LoVo (cell line): ENCODE measurements at regions not wholly inside any gene's neighbourhood (a gene's known extent, or its start where the extent isn't known, plus 50 kb on each side); places are given as distances from the start of the nearest gene placed in this dataset.
"Not testable (repeated sequence)": the region's sequence is repeated elsewhere in the genome, so short reads cannot be mapped to it uniquely, and the experiment has no call there.

Source experiments
- DNase-seq: peaks from one replicate; pipeline ENCODE4 v3.0.0-alpha.2; 2016; ENCODE audit warnings: low spot score

DNA sequence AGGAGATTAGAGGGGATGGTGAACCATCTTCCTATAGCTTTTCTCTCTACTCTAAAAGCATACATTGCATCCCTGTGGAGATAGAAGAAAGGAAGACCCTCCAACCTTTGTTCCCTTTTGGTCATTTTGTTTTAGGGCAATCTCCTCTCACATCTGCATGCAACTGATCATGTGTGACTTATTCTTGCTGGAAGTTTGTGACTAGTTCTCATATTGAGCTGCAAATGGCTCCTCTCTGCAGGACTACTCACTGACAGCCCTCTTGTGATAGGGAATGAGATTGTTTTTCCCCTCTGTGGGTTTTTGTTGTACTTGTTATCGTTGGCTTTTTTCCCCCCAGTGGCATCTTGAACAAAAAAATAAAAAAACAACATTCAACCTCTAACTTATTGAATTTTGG, 416.0 kb upstream of the CNTNAP5 start:
- DNase-seq, result no peak

DNA sequence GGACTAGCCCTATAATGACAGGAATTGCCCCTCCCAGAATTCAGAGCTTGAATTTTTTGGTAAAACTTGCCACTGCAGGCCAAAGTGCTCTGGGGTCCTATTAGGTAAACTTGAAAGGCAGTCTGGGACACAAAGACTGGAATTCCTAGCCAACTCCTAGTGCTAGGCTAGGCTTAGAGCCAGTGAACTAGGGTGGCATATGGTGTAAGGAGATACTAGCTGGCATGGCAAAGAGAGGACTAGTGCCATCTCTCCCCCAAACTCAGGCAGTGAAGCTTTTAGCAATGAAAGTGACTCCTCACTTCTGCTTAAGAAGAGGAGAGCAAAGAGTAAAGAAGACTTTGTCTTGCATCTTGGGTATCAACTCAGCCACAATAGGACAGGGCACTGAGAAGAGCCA, 410.5 kb upstream of the CNTNAP5 start:
- no peak for DNase-seq

DNA sequence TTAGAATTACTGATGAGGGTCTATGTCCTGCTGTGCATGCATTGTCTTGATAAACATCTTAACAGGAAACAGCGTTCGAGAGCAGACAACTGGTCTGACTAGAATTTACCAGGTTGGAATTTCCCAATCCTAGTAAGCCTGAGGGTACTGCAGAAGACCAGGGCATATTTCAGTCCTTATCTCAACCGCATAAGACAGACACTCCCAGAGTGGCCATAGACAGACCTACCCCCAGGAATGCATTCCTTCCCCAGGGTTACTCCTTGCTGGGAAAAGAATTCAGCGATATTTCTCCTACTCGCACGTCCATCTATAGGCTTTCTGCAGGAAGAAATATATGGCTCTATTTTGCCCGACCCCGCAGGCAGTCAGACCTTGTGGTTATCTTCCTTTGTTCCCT, 406.4 kb upstream of the CNTNAP5 start:
- DNase-seq, result not testable (repeated sequence)

DNA sequence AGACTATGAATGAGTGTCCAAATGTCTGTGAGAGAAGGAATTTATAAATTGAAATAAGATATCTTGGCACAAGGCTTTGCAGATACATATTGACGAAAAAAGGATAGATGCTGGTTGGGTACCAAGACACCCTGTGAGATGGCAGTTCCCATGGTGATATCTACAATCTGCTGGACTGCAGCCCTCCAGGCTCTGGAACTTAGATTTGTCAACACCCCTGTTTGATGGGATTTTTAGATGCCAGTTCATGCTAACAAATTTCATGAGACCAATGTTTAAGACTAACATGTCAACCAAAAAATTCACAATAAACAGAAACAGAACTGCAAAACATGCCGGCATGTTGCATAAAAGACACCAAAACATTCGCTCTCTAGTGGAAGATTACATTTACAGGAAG, 400.3 kb upstream of the CNTNAP5 start:
- no peak for DNase-seq

DNA sequence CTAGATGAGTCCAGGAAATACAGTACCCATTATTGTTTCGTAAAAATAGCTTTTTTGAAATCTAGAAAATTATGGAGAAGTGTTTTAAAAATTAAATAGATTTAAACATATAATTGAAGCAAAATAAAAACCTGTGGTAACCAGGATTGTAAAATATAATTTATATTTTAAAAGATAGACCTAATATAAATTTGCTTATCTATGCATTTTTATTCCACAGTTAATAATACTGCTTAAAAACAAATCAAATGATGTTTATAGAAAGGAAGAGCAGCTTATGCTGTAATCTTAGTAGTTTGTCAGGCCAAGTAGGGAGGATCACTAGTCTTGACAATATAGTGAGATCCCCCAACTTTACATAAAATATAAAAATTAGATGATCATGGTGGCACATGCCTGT, 388.9 kb upstream of the CNTNAP5 start:
- no peak for DNase-seq

DNA sequence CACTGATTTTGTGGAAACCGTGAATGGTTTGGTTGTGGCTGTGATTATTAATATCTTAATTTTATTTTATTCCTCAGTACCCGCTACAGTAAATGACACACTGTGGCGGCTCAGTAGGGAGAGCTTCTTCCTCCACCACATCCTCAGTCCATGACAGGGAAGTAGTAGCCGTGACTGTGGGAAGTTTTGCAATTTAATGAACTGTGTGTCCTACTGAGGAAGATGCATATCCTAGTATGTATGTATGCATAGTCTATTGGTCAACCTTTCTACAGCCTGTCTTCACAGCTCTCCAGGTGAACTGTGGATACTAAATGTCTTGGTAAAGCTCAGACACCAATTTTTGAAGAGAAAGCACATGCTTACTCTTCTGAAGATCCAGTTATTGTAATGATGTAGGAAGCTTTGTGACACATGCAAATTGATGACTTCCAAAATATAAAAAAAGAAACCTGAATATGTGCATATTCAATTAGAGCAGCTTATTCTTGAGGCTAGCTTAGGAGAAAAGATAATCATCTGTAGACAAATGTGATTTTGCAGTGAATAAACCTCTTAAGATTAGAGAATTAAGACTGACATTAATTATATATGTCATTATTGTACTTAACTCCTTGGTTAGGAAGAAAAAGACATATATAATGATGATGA, 384.3 kb upstream of the CNTNAP5 start:
- no peak for DNase-seq

DNA sequence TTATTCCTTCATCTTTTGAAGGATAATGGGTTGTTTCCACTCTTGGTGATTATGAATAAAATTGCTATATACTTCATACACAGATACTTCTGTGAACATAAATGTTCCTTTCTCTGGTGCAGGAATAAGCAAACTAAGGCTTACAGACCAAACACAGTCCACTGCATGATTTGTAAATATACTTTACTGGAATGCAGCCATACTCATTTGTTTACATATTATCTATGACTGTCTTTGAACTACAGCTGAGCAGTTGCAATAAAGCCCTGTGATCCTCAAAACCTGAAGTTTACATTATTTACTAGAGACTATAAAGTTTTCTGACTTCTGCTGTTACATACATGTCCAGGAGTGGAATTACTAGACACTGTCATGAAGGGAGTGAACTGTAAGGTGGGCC, 381.0 kb upstream of the CNTNAP5 start:
- DNase-seq, result no peak

DNA sequence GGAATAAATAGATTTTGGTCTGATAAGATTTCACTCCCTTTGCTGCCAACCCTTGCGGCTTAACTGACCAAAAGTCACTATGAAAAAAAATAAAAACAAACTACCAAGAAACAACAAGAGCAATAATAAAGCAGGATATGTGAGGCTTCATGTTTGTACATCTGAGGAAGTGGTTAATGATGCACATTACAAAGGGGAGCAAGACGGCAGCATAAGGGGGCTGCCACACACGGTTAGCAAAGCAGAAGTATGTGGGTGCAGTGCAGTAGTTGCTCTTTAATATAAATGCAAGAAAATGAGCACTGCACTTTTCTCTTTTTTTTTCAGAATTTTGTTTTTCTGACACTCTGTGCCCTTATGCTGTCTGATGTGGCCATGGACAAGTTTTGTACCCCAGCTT, 377.1 kb upstream of the CNTNAP5 start:
- DNase-seq, result no peak

DNA sequence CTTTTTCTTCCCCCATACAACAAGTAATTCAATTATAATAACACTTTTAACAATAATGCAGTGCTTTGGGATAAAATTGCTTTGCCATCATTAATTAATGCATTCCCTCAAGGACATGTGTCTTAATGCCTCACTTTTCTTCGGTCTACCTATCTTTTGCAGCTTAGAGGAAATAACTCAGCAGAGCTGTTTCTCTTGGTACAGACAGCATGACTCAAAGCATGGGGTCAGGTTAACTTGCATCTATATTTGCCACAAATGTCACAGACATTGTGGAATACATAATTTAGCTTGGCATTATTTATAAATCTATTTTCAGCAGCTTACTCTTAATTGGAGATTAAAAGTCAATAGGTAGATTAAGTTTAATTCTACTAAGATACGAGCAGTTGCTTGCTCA, 376.1 kb upstream of the CNTNAP5 start:
- no peak for DNase-seq

DNA sequence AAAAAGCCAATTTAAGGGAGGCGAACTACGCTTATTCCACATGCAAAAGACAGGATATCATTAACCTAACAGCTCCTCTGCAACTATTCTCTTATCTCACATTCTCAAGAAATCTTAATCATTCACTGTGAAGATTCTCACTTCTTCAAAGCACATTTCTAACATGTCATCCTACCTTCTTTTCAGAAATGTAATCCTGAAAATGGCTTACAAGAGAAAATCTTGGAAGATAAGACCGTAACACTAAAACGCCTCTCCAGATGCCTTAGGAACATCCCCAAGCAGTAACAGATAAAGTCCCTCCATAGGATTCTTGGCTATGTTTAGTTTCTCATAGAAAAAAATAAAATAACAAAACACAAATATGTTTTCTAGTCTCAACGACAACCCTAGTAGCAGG, 373.9 kb upstream of the CNTNAP5 start:
- DNase-seq, result no peak

DNA sequence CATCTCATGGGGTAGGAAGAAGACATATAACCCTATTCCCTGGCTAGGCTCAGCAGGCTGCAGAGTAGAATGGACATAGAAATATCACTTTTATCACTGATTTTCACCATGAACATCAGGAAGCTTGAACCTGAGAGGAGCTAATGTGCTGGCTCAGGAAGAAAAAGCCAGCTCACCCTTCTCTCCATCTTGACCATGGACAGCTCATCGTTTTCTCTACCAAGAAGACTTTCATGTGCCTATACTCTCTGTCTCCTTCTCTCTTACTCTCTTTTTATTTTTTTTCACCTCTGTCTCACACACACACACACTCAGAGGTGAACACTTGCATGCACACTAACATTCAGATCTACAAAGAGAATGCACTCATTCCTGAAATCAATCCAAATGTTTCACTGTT, 372.8 kb upstream of the CNTNAP5 start:
- no peak for DNase-seq

DNA sequence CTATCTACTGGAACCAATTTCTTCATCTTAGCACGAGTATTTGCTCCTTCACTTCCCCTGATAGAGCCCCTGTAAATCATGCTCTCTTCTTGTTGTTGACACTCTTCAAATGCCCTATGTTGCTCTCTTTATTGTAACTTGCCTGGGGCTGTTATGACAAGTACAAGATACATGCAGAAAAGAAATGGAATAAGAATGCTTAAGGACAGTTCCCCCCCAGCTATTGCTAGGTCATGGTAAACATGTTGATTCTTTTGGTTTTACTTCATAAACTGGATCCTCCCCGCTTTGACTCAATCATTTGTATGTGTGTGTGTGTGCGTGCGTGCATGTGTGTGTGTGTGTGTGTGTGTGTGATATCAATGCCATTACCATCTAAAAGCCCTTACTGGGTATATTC, 368.5 kb upstream of the CNTNAP5 start:
- DNase-seq, result no peak

DNA sequence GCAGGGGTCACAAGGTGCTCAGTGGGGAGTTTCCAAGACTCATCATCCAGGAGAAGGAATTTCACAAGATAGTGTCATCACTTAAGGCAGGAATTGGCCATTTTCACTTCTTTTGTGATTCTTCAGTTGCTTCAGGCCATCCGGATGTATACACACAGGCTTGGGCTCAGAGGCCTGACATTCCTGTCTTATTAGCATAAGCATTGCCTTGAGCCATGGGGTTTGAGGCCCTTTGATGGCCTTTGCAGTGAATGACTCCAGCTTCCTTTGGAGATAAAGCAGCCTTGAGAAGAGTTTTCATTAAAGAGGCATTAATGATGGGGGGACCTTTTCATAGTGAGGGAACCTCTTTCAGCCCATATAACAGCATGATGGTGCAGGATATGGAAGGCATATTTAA, 366.0 kb upstream of the CNTNAP5 start:
- no peak for DNase-seq

DNA sequence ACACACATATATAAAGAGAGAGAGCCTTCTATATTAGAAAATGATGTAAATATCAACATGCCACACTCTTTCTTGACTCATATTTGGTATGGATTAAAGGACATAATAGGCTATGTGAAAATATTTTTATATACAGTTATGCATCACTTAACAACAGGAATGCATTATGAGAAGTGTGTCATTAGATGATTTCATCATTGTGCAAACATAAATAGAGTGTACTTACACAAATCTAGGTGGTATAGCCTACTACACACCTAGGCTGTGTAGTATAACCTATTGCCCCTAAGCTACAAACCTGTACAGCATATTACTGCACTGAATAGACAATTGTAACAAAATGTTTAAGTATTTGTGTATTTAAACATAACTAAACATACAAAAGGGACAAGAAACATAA, 354.8 kb upstream of the CNTNAP5 start:
- DNase-seq, result no peak

DNA sequence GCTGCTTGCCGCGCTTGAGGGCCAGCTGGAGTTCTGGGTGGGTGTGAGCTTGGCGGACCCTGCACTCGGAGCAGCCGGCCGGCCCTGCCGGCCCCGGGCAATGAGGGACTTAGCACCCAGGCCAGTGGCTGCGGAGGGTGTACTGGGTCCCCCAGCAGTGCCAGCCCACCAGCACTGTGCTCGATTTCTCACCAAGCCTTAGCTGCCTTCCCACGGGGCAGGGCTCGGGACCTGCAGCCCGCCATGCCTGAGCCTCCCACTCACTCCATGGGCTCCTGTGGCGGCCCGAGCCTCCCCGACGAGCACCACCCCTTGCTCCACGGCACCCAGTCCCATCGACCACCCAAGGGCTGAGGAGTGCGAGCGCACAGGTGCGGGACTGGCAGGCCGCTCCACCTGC, 341.3 kb upstream of the CNTNAP5 start:
- DNase-seq, result not testable (repeated sequence)

DNA sequence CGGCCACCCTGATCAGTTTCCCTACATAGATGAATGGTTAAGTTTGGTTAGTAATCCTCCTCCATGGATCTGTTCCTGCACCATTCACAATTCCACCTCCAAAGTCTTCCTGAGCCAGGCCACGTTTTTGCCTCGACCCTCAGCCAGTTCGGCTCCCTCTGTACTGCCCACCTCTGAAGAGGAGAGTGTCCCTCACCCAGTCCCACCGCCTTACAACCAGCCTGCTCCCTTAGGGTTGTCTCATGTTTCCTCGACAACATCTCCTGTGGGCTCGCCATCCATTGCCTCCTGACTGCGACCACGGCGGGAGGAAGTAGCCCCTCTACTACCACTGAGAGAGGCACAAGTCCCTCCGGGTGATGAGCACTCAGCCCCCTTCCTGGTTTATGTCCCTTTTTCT, 338.0 kb upstream of the CNTNAP5 start:
- no peak for DNase-seq

DNA sequence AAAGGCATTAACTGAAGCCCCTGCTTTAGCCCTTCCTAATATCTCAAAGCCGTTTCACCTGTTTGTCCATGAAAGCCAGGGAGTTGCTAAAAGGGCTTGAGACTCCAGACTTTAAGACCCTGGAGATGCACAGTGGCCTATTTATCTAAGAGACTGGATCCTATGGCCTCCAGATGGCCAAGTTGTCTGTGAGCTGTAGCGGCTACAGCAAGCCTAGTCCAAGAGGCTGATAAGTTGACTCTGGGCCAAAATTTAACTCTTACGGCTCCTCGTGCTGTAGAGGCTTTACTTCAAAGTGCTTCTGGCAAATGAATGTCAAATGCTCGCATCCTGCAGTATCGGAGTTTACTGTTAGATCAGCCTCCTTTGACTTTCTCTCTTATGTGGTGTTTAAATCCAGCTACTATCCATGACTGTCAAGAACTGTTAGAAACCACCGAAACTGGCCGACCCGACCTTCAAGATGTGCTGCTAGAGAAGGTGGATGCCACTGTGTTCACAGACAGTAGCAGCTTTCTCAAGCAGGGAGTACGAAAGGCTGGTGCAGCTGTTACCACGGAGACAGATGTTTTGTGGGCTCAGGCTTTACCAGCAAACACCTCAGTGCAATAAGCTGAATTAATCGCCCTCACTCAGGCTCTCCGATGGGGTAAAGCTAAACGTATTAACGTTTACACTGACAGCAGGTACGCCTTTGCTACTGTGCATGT, 336.7 kb upstream of the CNTNAP5 start:
- DNase-seq, result no peak

DNA sequence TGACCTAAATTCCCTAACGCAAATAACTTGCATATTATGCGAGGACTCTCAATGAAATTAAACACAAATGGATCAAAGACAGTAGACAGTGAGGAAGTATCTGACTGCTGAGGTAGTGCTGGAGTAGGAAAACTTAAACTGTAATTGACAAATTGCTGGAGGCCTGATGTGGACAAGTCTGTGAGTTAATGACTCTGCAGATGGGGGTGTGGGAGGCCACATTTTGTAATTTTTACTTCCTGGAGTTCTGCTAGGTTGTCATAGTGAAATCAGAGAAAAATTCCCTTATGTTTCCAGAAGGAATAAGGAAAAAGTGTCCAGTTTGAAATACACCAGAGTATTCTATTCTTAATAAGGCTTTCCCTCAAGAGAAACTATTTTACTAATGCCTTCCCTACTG, 333.0 kb upstream of the CNTNAP5 start:
- no peak for DNase-seq

DNA sequence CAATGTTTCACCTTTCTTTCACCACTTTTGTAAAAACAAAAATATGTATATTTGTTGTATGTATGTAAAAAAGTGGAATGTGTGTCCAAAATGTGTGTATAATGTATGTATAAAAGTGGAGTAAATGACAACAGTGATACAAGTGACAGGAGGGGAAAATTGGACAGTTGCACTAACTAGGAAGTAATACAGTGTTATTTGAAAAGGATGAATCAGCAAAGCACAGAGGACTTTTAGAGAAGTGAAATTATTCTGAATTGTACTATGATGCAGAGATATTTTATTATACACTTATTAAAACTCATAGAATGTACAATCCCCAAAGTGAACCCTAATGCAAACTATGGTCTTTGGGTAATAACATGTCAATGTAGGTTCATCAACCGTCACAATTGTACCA, 331.3 kb upstream of the CNTNAP5 start:
- DNase-seq, result no peak

DNA sequence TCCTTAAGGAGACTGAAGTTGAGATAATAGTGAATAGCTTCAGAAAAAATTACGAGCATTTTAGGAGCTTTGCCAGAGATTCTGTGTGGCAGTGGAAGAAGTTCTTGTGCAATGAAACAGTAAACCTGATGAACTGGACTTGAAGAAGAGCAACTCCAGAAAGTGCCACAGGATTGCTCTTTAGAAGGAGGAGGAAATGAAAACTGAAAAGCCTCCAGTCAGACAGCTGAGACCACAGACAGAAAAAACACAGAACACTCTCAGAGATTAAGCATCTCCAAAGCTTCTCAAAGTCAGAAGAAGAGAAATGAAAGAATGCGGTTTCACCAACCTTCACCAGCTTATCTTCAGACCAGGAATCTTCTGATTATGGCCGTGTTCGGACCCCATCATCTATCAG, 329.7 kb upstream of the CNTNAP5 start:
- DNase-seq, result no peak

DNA sequence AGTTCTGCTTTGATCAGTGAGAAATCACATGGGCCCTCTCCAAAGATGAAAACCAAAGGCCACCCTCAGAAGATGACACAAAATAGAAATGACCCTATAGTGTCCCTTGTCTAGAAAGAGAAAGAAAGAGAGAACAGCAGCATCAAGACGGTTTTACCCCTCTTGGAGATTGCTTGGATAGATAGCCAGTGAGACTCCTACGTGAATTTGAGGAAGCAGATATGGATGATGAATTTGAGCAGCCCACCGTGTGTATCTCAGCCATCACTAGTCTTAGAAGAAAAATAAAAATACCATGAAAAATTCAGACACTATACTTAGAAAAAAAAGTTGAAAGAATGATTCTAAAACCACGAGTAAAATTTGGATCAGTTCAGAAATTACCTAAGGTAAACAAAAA, 329.1 kb upstream of the CNTNAP5 start:
- no peak for DNase-seq

DNA sequence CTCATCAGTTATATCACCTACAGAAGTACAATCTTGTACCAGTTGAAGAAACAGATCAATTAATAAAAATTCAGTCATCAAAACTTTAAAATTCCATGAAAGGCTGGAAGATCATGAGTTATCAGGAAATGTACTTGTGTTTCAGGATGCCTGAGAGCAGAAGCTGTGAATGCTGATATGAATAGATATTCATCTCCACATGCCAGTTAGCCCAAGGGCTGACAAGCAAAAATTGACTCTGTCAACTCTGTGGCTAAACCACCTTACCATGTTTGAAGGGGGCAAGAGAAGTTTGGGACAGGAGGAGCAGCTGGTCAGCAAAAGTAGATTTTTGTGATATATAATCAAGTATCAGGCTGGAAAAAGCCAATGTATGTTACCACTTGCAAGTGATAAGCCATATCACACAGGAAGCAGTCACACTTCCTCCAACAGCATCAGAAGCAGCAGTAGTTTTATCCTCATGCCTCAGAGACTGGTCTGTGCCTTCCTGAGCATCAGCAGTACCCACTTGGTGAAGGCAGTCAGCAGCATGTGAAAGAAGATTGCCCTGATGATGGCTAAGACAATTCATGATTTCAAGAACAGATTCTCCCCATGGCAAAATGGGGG, 328.2 kb upstream of the CNTNAP5 start:
- DNase-seq, result no peak

DNA sequence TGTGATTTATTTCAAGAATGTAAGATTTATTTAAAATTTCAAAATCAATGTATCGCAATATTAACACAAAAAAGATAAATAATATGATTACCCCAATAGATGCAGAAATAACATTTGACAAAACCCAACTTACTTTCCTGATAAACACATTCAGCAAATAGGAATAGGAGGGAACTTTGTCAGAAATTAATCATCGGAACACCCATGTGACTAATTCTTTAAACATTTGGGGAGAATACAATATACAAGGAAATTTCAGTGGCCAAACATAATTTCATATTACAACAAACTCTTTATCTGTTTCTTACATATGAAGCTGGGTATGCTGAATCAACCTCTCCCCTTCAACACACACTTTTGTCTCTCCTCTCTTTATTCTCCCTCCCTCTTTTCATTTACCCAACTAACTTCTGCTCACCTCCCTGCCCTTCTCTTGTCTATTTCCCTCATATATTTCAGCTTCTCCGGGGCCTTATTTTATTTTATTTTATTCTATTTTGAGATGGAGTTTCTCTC, 309.6 kb upstream of the CNTNAP5 start:
- DNase-seq, result no peak
